ENCODE measurements at regions not wholly inside any gene's neighbourhood (a gene's known extent, or its start where the extent isn't known, plus 50 kb on each side); places are given as distances from the start of the nearest gene placed in this dataset.
A peak's percentile ranks its signal among the peaks of the same experiment; 100 is the strongest.

DNA sequence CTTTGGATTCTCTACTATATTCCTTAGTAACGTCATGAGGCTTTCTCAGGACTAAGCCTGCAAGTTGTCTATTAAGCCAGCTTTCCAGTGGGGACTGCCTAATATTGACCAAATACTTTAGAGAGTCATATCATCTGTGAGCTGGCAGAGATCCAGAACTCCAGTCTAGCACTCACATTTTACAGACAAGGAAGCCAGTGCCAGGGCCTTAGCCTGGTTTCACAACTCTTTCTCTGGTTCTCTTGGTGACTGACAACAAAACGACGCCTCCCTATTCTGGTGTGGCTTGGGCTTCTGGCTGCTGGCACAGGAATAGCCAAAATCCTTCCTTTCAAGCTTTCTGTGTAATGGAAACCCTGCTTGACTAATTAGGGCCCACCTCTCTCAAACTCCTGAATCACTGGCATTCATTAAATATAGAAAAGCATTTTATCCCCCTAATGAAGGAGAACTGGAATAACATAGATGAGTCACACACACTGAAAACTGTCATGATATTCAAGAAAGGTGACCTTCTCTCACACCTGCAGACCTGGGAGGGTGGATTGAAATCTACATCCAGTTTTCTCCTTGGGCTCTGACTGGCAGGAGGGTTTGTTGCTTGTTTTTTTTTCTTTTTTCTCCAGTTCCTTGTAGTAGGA, 75.2 kb upstream of the UBL3 start:
- no peak overlapping the region for H3K4me3 ChIP-seq (ENCODE audit: low read length)
- DNase-seq (ENCODE audit: low read depth) = peak; percentile 96
- TF ChIP-seq, protein P1, sequence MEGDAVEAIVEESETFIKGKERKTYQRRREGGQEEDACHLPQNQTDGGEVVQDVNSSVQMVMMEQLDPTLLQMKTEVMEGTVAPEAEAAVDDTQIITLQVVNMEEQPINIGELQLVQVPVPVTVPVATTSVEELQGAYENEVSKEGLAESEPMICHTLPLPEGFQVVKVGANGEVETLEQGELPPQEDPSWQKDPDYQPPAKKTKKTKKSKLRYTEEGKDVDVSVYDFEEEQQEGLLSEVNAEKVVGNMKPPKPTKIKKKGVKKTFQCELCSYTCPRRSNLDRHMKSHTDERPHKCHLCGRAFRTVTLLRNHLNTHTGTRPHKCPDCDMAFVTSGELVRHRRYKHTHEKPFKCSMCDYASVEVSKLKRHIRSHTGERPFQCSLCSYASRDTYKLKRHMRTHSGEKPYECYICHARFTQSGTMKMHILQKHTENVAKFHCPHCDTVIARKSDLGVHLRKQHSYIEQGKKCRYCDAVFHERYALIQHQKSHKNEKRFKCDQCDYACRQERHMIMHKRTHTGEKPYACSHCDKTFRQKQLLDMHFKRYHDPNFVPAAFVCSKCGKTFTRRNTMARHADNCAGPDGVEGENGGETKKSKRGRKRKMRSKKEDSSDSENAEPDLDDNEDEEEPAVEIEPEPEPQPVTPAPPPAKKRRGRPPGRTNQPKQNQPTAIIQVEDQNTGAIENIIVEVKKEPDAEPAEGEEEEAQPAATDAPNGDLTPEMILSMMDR (IDR thresholded peaks at IDR 0.05; ENCODE audit: insufficient read depth, low read depth, low read length, missing control alignments) = no peak

DNA sequence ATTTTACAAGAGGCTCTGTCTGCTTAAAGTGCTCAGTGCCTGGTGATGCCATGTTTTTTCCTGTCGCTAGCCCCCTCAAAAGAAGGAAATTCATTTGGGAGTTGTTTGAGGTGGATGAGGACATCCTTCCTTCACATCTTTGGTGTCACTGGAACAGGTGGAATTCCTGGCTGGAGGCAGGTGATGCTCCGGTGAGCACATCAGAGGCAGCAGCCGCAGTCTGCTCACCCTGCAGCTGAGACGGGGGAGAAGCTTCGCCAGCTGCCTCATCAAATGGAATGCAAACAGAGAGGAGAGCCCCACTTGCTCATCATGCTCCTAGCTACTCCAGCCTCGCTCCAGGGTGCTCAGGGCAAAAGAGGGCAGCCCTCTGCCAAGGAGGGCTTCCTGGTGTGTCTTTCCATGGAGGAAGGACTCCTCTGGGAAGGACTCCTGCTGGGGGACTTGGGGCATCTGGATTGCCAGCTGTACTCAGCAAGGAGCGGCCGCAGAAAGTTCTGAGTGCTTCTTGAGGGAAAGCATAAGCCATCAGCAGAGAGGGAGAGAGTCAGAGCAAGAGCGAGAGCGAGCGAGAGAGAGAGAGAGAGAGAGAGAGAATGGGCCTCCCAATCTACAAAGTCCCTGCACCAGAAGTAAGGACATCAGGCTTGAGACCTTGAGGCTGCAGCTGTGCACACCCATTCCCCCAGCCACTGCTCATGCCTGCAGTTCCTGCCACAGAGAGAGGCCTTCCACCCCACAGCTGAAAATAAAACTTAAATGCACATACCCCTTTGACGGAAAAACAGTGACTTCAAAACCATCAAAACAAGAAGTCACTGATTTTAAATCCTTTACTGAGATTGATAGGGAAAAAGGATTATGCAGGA, 74.3 kb upstream of the UBL3 start:
- TF ChIP-seq, protein P1 (IDR thresholded peaks at IDR 0.05; ENCODE audit: insufficient read depth, low read depth, low read length, missing control alignments) = no peak
- H3K4me3 ChIP-seq (ENCODE audit: low read length) = no peak overlapping the region
- DNase-seq (ENCODE audit: low read depth) = peak; percentile 91

DNA sequence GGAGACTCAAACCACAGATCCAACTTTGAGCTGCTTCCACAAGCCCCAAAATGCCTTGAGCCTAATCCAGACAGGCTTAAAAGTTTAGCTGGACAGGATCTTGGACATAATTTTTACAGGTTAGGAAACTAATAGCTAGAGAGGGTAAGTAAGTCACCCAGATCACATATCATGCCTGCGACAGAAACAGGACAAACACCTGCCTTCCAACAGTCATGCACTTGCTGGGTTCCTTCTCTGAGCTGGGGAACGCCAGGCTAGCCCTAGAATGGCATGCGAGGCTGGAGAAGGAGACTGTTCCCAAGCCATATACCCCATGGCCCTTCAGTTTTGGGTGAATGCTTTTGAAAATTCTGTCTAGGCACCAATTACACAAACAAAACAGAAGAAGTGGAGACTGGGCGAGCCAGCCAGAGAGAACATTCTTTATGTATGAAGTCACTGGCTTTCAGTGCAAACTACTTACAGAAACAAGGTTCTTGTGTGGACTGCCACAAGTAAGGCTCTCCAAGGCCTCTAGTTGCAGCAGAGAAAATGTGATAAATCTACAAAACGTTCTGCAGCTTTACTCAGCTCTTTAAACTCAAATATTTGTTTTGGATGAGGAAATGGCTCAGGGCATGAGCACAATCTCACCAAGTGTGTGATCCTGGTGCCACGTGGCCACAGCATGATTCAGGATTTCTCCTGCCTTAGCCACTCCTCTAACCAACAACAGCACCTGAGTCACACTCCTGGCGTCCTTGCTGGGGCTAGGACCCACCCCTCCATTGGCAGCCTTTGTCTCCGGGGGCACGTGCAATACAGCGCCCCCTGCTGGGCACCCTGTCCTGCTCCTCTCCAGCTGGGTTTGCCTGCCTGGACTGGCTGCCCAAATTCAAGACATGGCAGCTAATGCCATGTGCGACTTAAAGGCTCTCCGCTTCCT, 73.4 kb upstream of the UBL3 start:
- TF ChIP-seq, protein P1 (IDR thresholded peaks at IDR 0.05; ENCODE audit: insufficient read depth, low read depth, low read length, missing control alignments) = peak; percentile 90
- peak; percentile 98 for DNase-seq (ENCODE audit: low read depth)

DNA sequence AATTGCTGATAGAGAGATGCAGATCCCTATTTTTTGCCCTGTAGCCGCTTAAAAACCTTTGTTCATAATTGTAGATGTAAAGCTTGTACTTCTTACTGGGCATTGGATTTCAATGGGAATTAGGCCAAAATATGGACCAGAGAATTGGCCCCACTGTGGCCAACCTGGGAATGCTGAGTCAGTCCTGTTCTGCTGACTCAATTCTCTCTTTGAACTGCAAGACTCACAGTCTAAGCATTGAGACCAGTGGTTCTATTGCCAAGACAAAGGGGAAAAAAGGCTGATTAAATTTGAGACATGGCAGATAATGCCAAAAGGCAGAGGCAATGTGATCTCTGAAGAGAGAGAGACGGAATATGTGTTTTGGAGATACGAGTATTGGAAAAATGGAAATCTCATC, 72.5 kb upstream of the UBL3 start:
- no peak overlapping the region for H3K4me3 ChIP-seq (ENCODE audit: low read length)
- TF ChIP-seq, protein P1 (IDR thresholded peaks at IDR 0.05; ENCODE audit: insufficient read depth, low read depth, low read length, missing control alignments) = no peak
- peak; percentile 35 for DNase-seq (ENCODE audit: low read depth)

More for the DNA sequence above, 73.4 kb upstream of the UBL3 start:
- no peak overlapping the region for H3K4me3 ChIP-seq (ENCODE audit: low read length)

DNA sequence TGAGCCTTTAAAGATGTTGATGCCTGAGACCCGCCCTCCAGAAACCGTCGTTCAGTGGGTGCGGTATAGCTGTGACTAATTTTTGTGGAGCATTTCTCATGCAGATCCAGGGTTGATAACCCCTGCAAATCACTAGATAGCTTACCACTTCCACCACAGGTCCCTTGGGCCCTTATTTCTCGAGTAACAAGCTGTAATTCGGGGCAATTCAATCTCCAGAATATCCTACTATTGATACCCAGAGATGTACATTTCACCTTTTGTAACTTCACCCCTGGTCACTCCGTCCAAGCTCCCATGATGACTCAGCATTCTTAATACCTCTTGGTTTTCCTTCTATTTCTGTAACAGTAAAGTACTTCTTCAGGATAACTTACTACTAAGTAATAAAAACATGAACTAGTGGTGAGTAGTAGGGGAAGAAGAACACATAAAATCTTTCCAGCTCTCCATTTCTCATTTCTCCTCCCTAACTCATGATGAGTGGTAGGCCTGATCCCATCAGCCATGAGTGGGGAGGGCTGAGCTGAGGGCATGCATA, 71.9 kb upstream of the UBL3 start:
- DNase-seq (ENCODE audit: low read depth) = peak; percentile 60

DNA sequence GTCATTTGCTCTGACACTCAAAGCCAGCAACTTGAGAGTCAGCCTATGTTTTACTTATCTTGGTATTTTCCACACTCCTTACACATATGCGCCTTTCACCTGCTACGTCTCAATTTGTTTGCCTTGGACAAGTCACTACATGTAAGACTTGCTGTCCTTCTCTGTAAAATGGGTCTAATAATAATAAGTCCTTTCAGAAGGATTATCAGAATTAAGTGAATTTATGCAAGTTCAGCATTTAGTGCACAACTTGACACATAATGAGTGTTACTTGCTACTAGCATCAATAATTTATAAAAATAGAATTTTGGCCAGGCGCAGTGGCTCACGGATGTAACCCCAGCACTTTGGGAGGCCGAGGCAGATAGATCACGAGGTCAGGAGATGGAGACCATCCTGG, 71.1 kb upstream of the UBL3 start:
- TF ChIP-seq, protein P1 (IDR thresholded peaks at IDR 0.05; ENCODE audit: insufficient read depth, low read depth, low read length, missing control alignments) = no peak
- no peak for DNase-seq (ENCODE audit: low read depth)
- H3K4me3 ChIP-seq (ENCODE audit: low read length) = no peak overlapping the region

More for the DNA sequence above, 71.9 kb upstream of the UBL3 start:
- TF ChIP-seq, protein P1 (IDR thresholded peaks at IDR 0.05; ENCODE audit: insufficient read depth, low read depth, low read length, missing control alignments) = no peak
- no peak overlapping the region for H3K4me3 ChIP-seq (ENCODE audit: low read length)

Measured in epithelial cell of esophagus (primary cell).